Pons (tissue), 1 donor: ENCODE measurements at regions not wholly inside any gene's neighbourhood (a gene's known extent, or its start where the extent isn't known, plus 50 kb on each side); places are given as distances from the start of the nearest gene placed in this dataset.
A peak's percentile ranks its signal among the peaks of the same experiment; 100 is the strongest.
"Not testable (repeated sequence)": the region's sequence is repeated elsewhere in the genome, so short reads cannot be mapped to it uniquely, and the experiment has no call there.

Experiments used
- DNase-seq: peaks from one replicate; pipeline ENCODE4 v3.0.0-alpha.2; 2016; ENCODE audit warnings: low spot score

DNA sequence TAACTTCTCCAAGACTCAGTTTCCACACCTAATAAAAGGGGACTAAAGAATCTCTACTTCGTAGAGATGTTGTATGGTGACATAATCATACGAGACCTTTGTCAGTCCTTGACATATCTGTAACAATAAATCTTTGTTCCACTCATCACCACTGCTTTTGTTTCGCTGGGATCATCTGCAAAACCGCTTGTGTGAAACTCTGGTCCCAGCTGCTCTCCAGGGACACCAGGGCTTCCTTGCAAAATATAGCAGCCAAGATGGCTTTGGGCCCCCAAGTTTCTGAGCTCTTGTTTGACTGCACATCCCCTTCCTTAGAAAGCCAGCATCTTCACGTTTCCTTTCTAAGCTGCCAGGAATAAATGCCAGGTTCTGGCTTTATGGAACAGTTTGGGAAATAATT is 110.5 kb upstream of the RRN3 start:
- peak; percentile 37 for DNase-seq

DNA sequence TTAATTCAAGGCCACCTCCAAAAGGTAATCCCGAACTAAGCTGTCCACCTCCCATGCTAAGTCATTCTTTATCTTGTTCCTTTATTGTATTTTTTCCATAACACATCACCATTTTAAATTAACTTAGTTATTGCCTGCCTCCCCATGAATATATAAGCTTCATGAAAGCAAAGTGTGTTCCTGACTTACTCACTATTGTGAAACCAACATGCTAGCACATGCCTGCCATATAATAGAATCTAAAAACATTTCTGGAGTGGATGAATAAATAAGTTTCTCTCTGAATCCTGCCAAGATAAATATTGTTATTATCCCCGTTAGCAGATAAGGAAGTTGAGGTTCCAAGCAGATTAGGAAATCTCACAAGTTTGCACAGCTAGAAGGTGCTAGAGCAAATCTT is 98.7 kb upstream of the RRN3 start:
- DNase-seq, result not testable (repeated sequence)

- DNase-seq, result not testable (repeated sequence)
Measured at GRCh38 chr16:15192197-15192596, 98.1 kb upstream of the RRN3 start.

GRCh38 chr16:15189478-15189877 is 95.4 kb upstream of the RRN3 start:
- not testable (repeated sequence) for DNase-seq
